Suprapubic skin (tissue), 3 donors: ENCODE measurements at regions not wholly inside any gene's neighbourhood (a gene's known extent, or its start where the extent isn't known, plus 50 kb on each side); places are given as distances from the start of the nearest gene placed in this dataset.

Experiments
- EP300 ChIP-seq: sonication (generic); formaldehyde crosslinking; IDR thresholded peaks from one replicate; pipeline ENCODE4 v1.6.1; 2017; ENCODE audit warnings: antibody characterized with exemption
- TF ChIP-seq, protein P1 (sequence below), 2 donors: fragments of 200-600 bp in 1 of 2; fragments of 450-650 bp in 1 of 2; sonication (generic) in 1 of 2; IDR thresholded peaks; one replicate each; pipeline ENCODE4 v1.5.1; 2016 to 2019; ENCODE audit warnings: antibody characterized with exemption in 2 of 2, mild to moderate bottlenecking in 1 of 2, moderate library complexity in 1 of 2

DNA sequence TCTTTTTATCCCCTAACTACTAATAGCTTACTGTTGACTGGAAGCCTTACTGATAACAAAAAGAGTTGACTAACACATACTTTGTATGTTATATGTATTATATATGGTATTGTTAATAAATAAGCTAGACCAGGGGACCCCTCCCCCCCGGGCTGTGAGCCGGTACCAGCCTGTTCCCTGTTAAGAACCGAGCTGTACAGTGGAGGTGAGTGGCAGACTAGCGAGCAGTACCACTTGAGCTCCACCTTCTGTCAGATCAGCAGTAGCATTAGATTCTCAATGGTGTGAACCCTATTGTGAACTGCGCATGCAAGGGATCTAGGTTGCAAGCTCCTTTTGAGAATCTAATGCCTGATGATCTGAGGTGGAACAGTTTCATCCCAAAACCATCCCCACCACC, 377.0 kb downstream of the IPMK start:
- TF ChIP-seq, protein P1, sequence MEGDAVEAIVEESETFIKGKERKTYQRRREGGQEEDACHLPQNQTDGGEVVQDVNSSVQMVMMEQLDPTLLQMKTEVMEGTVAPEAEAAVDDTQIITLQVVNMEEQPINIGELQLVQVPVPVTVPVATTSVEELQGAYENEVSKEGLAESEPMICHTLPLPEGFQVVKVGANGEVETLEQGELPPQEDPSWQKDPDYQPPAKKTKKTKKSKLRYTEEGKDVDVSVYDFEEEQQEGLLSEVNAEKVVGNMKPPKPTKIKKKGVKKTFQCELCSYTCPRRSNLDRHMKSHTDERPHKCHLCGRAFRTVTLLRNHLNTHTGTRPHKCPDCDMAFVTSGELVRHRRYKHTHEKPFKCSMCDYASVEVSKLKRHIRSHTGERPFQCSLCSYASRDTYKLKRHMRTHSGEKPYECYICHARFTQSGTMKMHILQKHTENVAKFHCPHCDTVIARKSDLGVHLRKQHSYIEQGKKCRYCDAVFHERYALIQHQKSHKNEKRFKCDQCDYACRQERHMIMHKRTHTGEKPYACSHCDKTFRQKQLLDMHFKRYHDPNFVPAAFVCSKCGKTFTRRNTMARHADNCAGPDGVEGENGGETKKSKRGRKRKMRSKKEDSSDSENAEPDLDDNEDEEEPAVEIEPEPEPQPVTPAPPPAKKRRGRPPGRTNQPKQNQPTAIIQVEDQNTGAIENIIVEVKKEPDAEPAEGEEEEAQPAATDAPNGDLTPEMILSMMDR (IDR thresholded peaks at IDR 0.05): no peak
- TF ChIP-seq EP300: no peak
